ENCODE measurements at regions not wholly inside any gene's neighbourhood (a gene's known extent, or its start where the extent isn't known, plus 50 kb on each side); places are given as distances from the start of the nearest gene placed in this dataset.
"Not testable (repeated sequence)": the region's sequence is repeated elsewhere in the genome, so short reads cannot be mapped to it uniquely, and the experiment has no call there.

DNA sequence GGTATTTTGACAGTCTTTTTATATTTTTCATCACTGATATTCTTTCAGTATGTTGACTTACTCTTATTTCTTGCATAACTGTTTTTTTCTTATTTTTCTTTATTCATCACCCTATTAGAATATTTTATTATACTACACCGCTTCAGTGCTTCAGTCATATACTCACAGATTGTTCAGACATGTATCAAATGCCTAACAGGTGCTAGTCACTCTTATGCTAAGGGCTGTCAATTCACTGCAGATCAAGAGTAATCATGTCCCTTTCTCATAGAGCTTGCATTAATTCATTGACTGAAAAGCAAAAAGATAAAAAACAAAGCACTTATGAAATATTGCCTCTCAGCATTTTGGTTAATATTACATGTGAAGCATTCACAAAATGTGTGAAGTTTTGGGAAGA, 1435.6 kb downstream of the STIM2 start:
- CTCF ChIA-PET: no interaction called here
- DNase-seq (ENCODE audit: extremely low spot score): no peak
- POLR2A ChIA-PET: no interaction called here
- TF ChIP-seq CTCF (IDR thresholded peaks at IDR 0.05; ENCODE audit: control extremely low read depth, extremely low read depth, low read depth, missing control alignments): no peak

DNA sequence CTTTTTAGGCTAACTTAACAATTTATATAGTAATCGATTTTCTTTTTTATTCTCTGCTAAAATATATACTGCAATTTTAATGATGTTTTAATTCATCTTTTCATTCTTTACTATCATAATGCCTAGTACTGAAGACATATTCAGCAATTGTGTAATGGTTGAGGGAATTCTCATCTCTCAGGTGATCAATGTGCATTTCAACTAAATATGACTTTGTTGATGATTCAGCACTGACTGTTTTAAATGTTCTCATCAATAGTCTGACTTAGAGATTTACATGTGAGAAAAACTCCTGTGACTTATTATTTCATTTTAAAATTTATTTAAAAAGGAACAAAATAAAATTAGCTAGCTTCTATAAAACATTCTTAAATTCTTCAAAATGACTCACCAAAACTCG, 1450.3 kb downstream of the STIM2 start:
- no peak for DNase-seq (ENCODE audit: extremely low spot score)
- ChIA-PET POLR2A (no interaction called here), CTCF (no interaction called here)
- TF ChIP-seq CTCF (IDR thresholded peaks at IDR 0.05; ENCODE audit: control extremely low read depth, extremely low read depth, low read depth, missing control alignments): no peak

- POLR2A ChIA-PET; DNase-seq (ENCODE audit: extremely low spot score); CTCF ChIA-PET: not testable (repeated sequence)
Observed at GRCh38 chr4:28312497-28312896, 1451.9 kb downstream of the STIM2 start.

GRCh38 chr4:28313729-28314713, 1453.4 kb downstream of the STIM2 start:
- TF ChIP-seq CTCF (IDR thresholded peaks at IDR 0.05; ENCODE audit: control extremely low read depth, extremely low read depth, low read depth, missing control alignments): no peak
- POLR2A ChIA-PET: no interaction called here
- CTCF ChIA-PET: no interaction called here
- no peak for DNase-seq (ENCODE audit: extremely low spot score)

GRCh38 chr4:28317221-28317620, 1456.6 kb downstream of the STIM2 start:
- no peak for DNase-seq (ENCODE audit: extremely low spot score)
- ChIA-PET CTCF (no interaction called here), POLR2A (no interaction called here)
- TF ChIP-seq CTCF (IDR thresholded peaks at IDR 0.05; ENCODE audit: control extremely low read depth, extremely low read depth, low read depth, missing control alignments): no peak

DNA sequence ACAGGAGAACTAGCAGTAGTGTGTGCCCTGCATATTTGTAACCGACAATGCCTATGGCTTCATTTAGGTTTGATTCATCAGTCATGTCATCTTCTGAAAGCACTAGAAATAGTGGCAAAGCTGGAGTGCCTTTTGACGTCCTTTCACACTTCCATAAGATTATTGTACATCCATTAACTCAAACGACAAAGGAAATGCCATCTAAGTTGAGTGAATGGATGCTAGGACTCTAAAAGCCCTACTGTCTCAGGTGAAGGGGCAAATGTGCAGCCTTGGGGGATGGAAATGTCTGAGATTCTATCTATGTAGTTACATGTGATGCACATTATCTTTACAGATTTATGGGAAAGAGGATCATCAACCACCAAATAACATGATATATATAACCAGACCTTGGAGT, 1473.6 kb downstream of the STIM2 start:
- POLR2A ChIA-PET: no interaction called here
- TF ChIP-seq CTCF (IDR thresholded peaks at IDR 0.05; ENCODE audit: control extremely low read depth, extremely low read depth, low read depth, missing control alignments): no peak
- DNase-seq (ENCODE audit: extremely low spot score): no peak
- CTCF ChIA-PET: no interaction called here

- ChIA-PET CTCF (no interaction called here), POLR2A (no interaction called here)
- DNase-seq (ENCODE audit: extremely low spot score): no peak
- no peak for TF ChIP-seq CTCF (IDR thresholded peaks at IDR 0.05; ENCODE audit: control extremely low read depth, extremely low read depth, low read depth, missing control alignments)
Observed at GRCh38 chr4:28341784-28342183, 1481.1 kb downstream of the STIM2 start.
